HG03159 (cell line): ENCODE measurements at regions not wholly inside any gene's neighbourhood (a gene's known extent, or its start where the extent isn't known, plus 50 kb on each side); places are given as distances from the start of the nearest gene placed in this dataset.

Experiments used
- ATAC-seq: cut with Tn5 transposase; IDR thresholded peaks from one replicate; pipeline ENCODE4 v1.9.1; 2021; ENCODE audit warnings: mild to moderate bottlenecking, moderate library complexity; ENCODE audit not compliant: unreplicated experiment

- no peak for ATAC-seq
Measured at GRCh38 chr6:145380186-145380585, 355.1 kb downstream of the EPM2A start.

DNA sequence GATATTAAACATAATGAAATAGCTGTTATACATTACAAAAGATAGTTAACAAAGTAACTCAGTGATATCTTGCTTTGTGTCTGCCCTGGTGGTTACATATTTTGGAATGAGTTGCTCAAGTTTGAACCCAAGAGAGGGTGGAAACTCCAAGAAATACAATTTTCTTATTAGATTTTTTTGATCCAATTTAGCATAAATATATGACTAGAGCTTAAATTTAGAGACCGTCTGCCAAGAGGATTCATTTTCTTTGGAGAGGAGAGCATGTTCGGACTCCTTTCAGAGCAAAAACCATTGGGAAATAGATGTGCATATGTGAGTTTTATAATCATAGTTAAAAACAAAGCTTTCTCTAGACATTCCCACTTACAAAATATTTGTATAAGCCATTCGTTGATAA lies 353.4 kb downstream of the EPM2A start:
- ATAC-seq: no peak

DNA sequence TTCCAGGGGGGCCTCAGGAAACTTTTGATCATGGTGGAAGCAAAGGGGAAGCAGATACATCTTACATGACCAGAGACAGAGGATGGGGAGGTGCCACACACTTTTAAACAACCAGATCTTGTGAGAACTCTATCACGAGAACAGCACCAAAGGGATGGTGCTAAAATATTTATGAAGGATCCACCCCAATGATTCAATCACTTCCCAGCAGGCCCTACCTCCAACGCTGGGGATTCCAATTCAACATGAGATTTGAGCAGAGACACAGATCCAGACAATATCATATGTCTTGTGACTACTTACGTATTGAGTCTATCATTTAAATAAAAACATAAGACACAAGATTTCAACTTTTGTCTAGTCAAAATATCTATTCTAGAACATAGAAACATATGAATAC lies 351.9 kb downstream of the EPM2A start:
- ATAC-seq: no peak

DNA sequence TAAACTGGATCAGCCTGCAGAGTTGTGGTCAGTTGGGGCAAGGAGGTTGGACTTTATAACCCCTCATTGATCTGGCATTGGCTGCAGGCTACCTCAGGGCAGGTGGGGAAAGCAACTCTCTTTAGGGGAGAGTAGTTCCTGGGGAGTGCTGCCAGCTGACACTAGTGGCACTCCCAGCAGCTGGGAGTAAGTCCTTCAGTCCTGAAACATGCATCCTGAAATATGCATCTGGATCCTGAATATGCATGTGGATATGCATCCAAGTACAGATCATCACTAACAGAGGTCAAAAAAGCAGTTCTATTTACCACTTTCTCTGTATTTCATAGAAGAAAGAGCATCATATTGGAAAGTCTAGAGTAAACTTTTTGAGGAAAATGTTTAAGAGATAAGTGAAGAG lies 350.8 kb downstream of the EPM2A start:
- ATAC-seq: no peak

GRCh38 chr6:145396499-145396898 lies 338.8 kb downstream of the EPM2A start:
- no peak for ATAC-seq

DNA sequence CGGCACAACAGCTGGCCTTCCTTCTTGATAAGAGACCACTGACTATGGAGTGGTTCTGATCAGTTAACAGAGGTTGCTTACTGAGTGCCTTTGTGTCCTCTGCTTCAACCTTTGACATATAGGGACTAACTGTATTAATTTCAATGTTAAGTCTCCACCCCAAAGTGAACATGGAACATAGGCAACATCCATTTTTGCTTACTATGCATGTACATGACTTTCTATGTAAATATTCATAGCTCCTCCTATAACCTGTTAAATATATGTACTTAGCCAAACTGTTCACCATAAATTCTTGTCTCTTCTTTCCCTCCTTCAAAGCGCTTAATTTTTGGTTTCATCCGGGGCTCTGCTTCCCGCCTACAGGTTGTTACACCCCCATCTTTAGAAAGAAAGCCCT lies 334.8 kb downstream of the EPM2A start:
- no peak for ATAC-seq

- no peak for ATAC-seq
Measured at GRCh38 chr6:145405006-145405551, 330.2 kb downstream of the EPM2A start.

DNA sequence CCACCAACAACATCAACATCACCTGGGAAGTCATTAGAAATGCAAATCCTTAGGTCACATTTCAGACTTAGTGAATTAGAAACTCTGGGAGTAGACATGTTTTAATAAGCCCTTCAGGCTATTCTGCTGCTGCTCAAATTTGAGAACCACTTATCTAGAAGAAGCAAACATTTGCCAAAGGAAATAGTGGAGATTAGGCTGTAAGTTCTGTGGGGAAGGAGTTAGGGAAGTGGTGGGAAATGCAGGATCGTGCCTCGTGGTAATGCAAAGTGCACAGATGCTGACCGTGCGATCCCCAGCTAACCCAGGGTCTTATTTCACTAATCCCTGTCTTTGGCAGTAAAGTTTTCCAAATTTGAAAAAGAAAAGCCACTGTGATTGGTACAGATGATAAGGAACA lies 328.5 kb downstream of the EPM2A start:
- no peak for ATAC-seq

DNA sequence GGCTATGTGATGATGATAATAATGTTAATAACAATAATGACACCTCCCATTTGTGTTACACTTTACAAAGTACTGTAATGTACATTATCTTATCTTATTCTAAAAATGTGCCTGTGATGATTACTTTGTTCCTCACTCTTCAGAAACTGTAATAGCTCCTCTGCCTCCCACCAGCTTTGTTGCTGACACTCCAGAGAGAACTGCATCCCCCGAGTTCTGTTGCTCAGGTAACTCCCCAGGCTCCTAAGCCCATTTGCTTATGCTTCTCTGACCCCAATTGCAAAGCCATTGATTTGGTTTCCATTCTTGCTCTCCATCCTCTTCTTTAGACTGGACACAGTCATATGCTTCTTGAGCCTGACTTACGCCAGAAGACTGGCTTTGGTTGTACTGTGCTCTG lies 319.7 kb downstream of the EPM2A start:
- ATAC-seq: no peak

GRCh38 chr6:145420599-145420998 lies 314.7 kb downstream of the EPM2A start:
- no peak for ATAC-seq

DNA sequence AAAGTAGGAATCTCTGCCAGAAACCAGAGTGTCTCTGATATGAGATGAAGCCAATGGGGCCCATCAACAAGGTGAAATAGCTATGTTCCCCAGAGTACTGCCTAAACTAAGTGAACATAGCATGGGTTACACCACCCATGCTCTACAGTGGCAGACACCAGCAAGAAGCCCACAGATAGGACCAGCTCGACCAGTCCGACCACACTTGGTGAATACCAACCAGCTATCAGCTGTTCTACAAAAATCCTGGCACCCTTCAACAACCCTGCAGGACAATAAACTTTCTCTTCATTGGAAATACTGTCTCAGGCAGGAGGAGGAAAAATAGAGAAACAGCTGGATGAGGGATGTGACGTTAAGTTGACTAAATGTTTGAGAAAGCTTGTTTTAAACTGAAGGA lies 311.4 kb downstream of the EPM2A start:
- ATAC-seq: no peak

DNA sequence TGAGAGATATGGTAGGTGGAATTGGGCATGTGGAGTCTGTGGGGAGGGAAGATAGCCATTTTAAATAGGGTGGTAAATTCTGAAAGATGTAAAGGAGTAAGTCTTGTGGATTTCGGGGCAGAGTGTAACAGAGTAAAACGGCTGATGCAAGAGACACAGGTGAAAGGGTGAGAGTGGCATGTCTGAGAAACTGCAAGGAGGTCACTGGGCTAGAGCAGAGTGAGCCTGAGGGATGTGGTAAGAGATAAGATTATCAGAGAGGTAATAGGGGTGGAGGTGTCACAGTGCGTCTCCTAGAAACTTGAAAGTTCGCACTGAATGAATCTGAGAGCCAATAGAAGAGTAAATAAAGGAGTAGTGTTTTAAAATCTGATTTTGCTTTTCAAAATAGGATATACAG lies 308.1 kb downstream of the EPM2A start:
- ATAC-seq: no peak

GRCh38 chr6:145428706-145429105 lies 306.6 kb downstream of the EPM2A start:
- no peak for ATAC-seq

DNA sequence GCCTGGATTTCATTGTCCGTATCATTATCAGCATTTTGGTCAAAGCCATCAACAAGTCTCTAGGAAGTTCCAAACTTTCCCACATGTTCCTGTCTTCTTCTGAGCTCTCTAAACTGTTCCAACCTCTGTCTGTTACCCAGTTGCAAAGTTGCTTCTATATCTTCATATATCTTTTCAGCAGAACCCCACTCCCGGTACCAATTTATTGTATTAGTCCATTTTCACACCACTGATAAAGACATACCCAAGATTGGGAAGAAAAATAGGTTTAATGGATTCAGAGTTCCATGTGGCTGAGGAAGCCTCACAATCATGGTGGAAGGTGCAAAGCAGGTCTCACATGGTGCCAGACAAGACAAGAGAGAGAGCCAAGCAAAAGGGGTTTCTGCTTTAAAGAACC lies 293.2 kb downstream of the EPM2A start:
- ATAC-seq: no peak

GRCh38 chr6:145445674-145446073 lies 289.6 kb downstream of the EPM2A start:
- no peak for ATAC-seq

- no peak for ATAC-seq
Measured at GRCh38 chr6:145451029-145451428, 284.3 kb downstream of the EPM2A start.

DNA sequence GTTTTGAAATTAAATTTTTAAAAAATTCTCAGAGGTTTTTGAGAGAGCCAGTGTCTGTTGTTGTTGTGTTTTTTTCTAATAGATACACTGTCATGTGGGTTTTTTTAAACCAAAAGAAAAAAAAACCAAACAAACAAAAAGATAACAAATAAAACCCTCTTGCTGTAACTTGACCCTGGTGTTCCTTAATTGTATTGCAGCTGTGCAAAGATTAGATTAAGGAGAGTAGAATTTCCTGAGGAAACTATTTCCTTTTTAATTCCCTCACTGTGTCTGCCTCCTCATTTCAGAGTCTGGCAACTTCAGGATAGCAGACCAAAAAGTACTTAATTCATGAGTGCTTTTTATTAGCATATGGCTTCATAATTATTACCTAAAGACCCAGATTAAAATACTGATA lies 281.9 kb downstream of the EPM2A start:
- ATAC-seq: no peak

DNA sequence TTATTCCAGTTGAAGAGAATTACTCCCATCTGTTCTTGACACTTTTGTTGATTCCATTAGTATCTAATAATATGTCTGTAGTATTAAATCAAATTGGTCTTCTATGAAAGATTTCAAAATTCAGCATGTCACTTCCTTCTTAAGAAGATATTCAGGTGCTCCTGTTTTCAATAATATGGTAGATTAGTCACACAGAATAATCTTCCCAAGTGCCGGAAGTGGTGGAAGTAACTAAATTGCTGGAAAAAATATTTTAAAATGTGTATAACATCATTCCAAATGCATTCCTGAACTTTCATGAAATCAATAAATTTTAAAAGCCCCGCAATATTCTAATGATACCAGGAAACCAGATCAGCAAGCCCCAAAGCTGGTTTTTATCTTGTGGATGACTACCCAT lies 281.3 kb downstream of the EPM2A start:
- ATAC-seq: no peak

DNA sequence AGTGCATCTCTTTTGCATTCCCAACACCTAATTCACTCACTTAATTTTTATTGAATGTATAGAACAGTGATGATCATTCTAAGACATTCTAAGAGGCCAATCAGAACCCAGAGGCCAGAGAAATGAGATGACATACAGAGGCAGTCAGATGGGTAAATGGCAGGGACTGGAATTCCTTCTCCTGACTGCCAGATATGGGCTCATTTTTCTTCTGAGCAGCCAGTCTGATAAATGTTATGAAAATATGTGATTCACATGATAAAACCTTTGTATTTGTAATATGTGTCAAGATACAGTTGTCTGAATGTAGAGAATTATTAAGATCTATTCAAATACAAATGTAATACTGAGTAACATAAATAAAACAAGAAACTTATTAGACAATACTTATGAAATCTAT lies 277.8 kb downstream of the EPM2A start:
- no peak for ATAC-seq

DNA sequence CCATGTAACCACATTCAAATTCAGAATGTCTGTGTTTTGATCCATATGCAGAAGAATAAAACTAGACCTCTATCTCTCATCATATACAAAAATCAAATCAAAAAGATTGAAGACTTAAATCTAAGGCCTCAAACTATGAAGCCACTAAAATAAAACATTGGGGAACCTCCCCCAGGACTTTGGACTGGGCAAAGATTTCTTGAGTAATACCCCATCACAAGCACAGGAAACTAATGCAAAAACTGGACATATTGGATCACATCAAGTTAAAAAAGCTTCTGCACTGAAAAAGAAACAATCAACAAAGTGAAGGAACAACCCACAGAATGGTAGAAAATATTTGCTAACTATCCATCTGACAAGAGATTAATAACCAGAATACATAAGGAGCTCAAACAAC lies 266.8 kb downstream of the EPM2A start:
- ATAC-seq: no peak

- ATAC-seq: no peak
Measured at GRCh38 chr6:145469021-145469420, 266.3 kb downstream of the EPM2A start.

DNA sequence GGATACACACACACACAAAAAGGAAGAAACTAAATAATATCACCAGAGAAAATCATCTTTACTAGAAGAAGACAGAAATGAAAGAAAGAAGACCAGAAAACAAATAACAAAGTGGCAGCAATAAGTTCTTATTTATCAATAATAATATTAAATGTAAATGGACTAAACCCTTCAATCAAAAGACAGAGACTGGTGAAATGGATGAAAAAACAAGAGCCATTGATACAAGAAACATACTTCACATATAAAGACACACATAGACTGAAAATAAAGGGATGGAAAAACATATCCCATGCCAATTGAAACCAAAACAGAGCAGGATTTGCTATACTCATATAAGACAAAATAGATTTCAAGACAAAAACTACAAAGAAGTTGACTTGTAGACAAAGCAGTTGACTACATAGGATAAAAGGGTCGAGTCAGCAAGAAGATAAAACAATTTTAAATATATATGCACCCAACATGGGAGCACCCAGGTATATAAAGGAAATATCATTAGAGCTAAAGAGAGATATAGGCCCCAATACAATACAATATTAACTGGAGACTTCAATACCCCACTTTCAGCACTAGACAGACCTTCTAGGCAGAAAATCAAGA lies 259.4 kb downstream of the EPM2A start:
- no peak for ATAC-seq

DNA sequence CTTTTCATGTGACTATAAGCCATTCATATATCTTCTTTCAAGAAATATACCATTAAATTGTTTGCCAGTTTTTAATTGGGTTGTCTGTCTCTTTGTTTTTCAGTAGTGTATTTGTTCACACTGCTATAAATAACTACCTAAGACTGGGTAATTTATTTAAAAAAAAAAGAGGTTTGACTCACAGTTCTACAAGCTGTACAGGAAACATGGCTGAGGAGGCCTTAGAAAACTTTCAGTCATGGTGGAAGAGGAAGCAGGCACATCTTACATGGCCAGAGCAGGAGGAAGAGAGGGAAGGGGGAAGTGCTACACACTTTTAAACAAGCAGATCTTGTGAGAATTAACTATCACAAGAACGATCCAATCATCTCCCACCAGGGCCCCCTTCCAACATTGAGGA lies 255.3 kb downstream of the EPM2A start:
- ATAC-seq: no peak
